Stomach (tissue), 4 donors: ENCODE measurements at regions not wholly inside any gene's neighbourhood (a gene's known extent, or its start where the extent isn't known, plus 50 kb on each side); places are given as distances from the start of the nearest gene placed in this dataset.

Experiments used
- CTCF ChIP-seq, 7 experiments: fragments of 450-650 bp in 4 of 7; fragments of 200-600 bp in 3 of 7; sonication (generic) in 3 of 7; IDR thresholded peaks; one replicate each; pipeline ENCODE4 v1.5.1; 2016 to 2019; ENCODE audit warnings: antibody characterized with exemption in 7 of 7, control low read depth in 2 of 7, mild to moderate bottlenecking in 1 of 7
- EP300 ChIP-seq: sonication (generic); formaldehyde crosslinking; IDR thresholded peaks from one replicate; pipeline ENCODE4 v1.6.1; 2017; ENCODE audit warnings: antibody characterized with exemption
- POLR2A ChIP-seq, 4 donors: fragments of 450-650 bp; IDR thresholded peaks; one replicate each; pipeline ENCODE4 v1.6.1; 2016; ENCODE audit warnings: antibody characterized with exemption in 4 of 4, control low read depth in 2 of 4, mild to moderate bottlenecking in 1 of 4, moderate library complexity in 1 of 4
- POLR2AphosphoS5 ChIP-seq, 3 donors: sonication (generic); formaldehyde crosslinking; IDR thresholded peaks; one replicate each; pipeline ENCODE4 v1.6.1; 2016; ENCODE audit warnings: antibody characterized with exemption in 3 of 3

GRCh38 chr2:215841175-215841816 lies 172.1 kb downstream of the MREG start:
- no peak for TF ChIP-seq CTCF (IDR thresholded peaks at IDR 0.05)
- TF ChIP-seq POLR2AphosphoS5 (IDR thresholded peaks at IDR 0.05): no peak
- no peak for TF ChIP-seq POLR2A (IDR thresholded peaks at IDR 0.05)
- no peak for TF ChIP-seq EP300
